Myocyte (in vitro differentiated cells): ENCODE measurements at regions not wholly inside any gene's neighbourhood (a gene's known extent, or its start where the extent isn't known, plus 50 kb on each side); places are given as distances from the start of the nearest gene placed in this dataset.

Experiments used
- DNase-seq: peaks from one replicate; pipeline ENCODE4 v3.0.0-alpha.2; 2012; ENCODE audit warnings: low read depth

- DNase-seq = no peak
Measured at GRCh38 chr6:153645326-153645725, 393.7 kb upstream of the OPRM1 start.

- no peak for DNase-seq
Measured at GRCh38 chr6:153644000-153644399, 395.0 kb upstream of the OPRM1 start.

GRCh38 chr6:153634416-153634815, 404.6 kb upstream of the OPRM1 start:
- no peak for DNase-seq

- DNase-seq = no peak
Measured at GRCh38 chr6:153625089-153625488, 414.0 kb upstream of the OPRM1 start.

- DNase-seq = no peak
Measured at GRCh38 chr6:153624528-153624927, 414.5 kb upstream of the OPRM1 start.

GRCh38 chr6:153623496-153623895, 415.5 kb upstream of the OPRM1 start:
- DNase-seq = no peak

- no peak for DNase-seq
Measured at GRCh38 chr6:153621491-153621890, 417.5 kb upstream of the OPRM1 start.

- no peak for DNase-seq
Measured at GRCh38 chr6:153621070-153621469, 418.0 kb upstream of the OPRM1 start.

GRCh38 chr6:153618371-153619322, 420.4 kb upstream of the OPRM1 start:
- no peak for DNase-seq

- DNase-seq = no peak
Measured at GRCh38 chr6:153616506-153616905, 422.5 kb upstream of the OPRM1 start.

- DNase-seq = no peak
Measured at GRCh38 chr6:153613719-153614455, 425.2 kb upstream of the OPRM1 start.

- DNase-seq = no peak
Measured at GRCh38 chr6:153602401-153602800, 436.6 kb upstream of the OPRM1 start.

GRCh38 chr6:153599901-153600300, 439.1 kb upstream of the OPRM1 start:
- DNase-seq = no peak

- DNase-seq = no peak
Measured at GRCh38 chr6:153595903-153596302, 443.1 kb upstream of the OPRM1 start.

GRCh38 chr6:153594871-153595270, 444.2 kb upstream of the OPRM1 start:
- DNase-seq = no peak

- no peak for DNase-seq
Measured at GRCh38 chr6:153591159-153591558, 447.9 kb upstream of the OPRM1 start.

- DNase-seq = no peak
Measured at GRCh38 chr6:153590411-153590810, 448.6 kb upstream of the OPRM1 start.

- DNase-seq = no peak
Measured at GRCh38 chr6:153588330-153588729, 450.7 kb upstream of the OPRM1 start.

- no peak for DNase-seq
Measured at GRCh38 chr6:153583685-153584084, 452.6 kb upstream of the RGS17 start.

GRCh38 chr6:153580776-153581175, 449.7 kb upstream of the RGS17 start:
- no peak for DNase-seq

- no peak for DNase-seq
Measured at GRCh38 chr6:153575528-153575927, 444.4 kb upstream of the RGS17 start.

- DNase-seq = no peak
Measured at GRCh38 chr6:153574231-153574630, 443.1 kb upstream of the RGS17 start.
